ENCODE measurements at regions not wholly inside any gene's neighbourhood (a gene's known extent, or its start where the extent isn't known, plus 50 kb on each side); places are given as distances from the start of the nearest gene placed in this dataset.
"Not testable (repeated sequence)": the region's sequence is repeated elsewhere in the genome, so short reads cannot be mapped to it uniquely, and the experiment has no call there.

DNA sequence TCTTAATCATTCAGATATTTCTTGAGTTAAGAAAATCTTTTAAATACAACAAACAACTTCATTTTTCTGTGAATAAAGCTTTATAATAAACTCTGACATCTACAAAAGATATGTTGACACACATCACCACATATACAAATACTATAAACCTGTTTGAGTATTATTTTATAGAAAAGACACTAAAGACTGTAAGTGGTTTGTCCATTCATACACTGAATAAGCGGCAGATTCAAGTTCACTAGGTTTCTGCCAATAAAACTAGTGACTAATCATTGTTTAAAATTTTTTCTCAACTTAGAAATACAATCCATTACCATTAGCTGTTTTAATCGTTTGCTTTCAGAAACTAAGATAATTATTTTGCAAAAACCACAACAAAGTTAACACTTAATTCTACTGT, 1900.0 kb downstream of the C4orf33 start:
- no peaks in the 10 kb centered on the region for H3K27me3 ChIP-seq (ENCODE audit: low read depth, low read length)
- H3K4me3 ChIP-seq (ENCODE audit: low read depth in 1 of 2, low read length in 2 of 2) = no peak overlapping the region
- no peaks in the 10 kb centered on the region for H3K9me3 ChIP-seq (ENCODE audit: control insufficient read depth in 1 of 2, low read length in 2 of 2)
- H3K36me3 ChIP-seq (ENCODE audit: control insufficient read depth in 1 of 2, insufficient read depth in 2 of 2, low read length in 2 of 2) = no peaks in the 10 kb centered on the region
- no peaks in the 10 kb centered on the region for H3K4me1 ChIP-seq (ENCODE audit: control insufficient read depth in 1 of 2, insufficient read depth in 2 of 2, low read length in 2 of 2)
- H3K27ac ChIP-seq (ENCODE audit: low read length) = no peak overlapping the region

DNA sequence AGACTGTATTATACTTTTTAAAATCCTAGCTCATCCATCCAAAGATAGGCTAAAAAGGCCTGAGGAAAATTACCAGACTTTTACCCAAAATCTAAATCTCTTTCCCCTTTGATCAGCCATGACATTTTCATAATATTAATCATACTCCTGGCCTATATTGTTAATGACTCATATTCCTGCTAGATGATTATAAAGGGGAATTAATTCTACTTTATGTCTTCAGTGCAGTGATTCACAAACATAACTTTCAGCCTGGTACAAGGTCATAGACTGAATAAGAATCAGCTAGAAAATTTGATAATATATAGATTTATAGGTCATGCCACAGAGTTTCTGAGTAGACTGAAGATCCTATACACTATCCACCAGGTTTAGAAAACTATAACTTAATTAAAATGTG, 1905.4 kb downstream of the C4orf33 start:
- Histone ChIP-seq H3K27me3 (ENCODE audit: low read depth, low read length) (no peaks in the 10 kb centered on the region), H3K36me3 (ENCODE audit: control insufficient read depth in 1 of 2, insufficient read depth in 2 of 2, low read length in 2 of 2) (no peaks in the 10 kb centered on the region), H3K9me3 (ENCODE audit: control insufficient read depth in 1 of 2, low read length in 2 of 2) (no peaks in the 10 kb centered on the region), H3K27ac (ENCODE audit: low read length) (no peak overlapping the region), H3K4me3 (ENCODE audit: low read depth in 1 of 2, low read length in 2 of 2) (no peak overlapping the region), H3K4me1 (ENCODE audit: control insufficient read depth in 1 of 2, insufficient read depth in 2 of 2, low read length in 2 of 2) (no peaks in the 10 kb centered on the region)

GRCh38 chr4:131002132-131002531, 1906.2 kb downstream of the C4orf33 start:
- no peaks in the 10 kb centered on the region for H3K4me1 ChIP-seq (ENCODE audit: control insufficient read depth in 1 of 2, insufficient read depth in 2 of 2, low read length in 2 of 2)
- H3K27me3 ChIP-seq (ENCODE audit: low read depth, low read length) = no peaks in the 10 kb centered on the region
- no peaks in the 10 kb centered on the region for H3K36me3 ChIP-seq (ENCODE audit: control insufficient read depth in 1 of 2, insufficient read depth in 2 of 2, low read length in 2 of 2)
- H3K27ac ChIP-seq (ENCODE audit: low read length) = no peak overlapping the region
- H3K4me3 ChIP-seq (ENCODE audit: low read depth in 1 of 2, low read length in 2 of 2) = no peak overlapping the region
- no peaks in the 10 kb centered on the region for H3K9me3 ChIP-seq (ENCODE audit: control insufficient read depth in 1 of 2, low read length in 2 of 2)

DNA sequence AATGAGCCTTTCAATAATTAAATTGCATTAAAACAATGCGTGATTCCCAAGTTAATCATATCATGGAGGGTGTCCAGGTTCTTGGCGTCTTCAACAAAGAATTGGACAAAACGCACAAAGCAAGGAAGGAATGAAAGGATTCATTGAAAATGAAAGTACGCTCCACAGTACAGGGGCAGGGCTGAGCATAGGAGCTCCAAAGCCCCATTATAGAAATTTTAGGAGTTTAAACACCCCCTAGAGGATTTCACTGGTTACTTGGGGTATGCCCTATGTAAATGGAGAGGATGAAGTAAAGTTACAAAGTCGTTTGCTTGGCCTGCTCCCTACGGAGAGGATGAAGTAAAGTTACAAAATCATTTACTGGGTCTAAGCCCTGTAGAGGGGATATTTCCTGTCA, 1910.4 kb downstream of the C4orf33 start:
- no peak overlapping the region for H3K4me3 ChIP-seq (ENCODE audit: low read depth in 1 of 2, low read length in 2 of 2)
- no peaks in the 10 kb centered on the region for H3K9me3 ChIP-seq (ENCODE audit: control insufficient read depth in 1 of 2, low read length in 2 of 2)
- no peaks in the 10 kb centered on the region for H3K36me3 ChIP-seq (ENCODE audit: control insufficient read depth in 1 of 2, insufficient read depth in 2 of 2, low read length in 2 of 2)
- H3K4me1 ChIP-seq (ENCODE audit: control insufficient read depth in 1 of 2, insufficient read depth in 2 of 2, low read length in 2 of 2) = no peaks in the 10 kb centered on the region
- H3K27ac ChIP-seq (ENCODE audit: low read length) = no peak overlapping the region
- H3K27me3 ChIP-seq (ENCODE audit: low read depth, low read length) = no peaks in the 10 kb centered on the region

DNA sequence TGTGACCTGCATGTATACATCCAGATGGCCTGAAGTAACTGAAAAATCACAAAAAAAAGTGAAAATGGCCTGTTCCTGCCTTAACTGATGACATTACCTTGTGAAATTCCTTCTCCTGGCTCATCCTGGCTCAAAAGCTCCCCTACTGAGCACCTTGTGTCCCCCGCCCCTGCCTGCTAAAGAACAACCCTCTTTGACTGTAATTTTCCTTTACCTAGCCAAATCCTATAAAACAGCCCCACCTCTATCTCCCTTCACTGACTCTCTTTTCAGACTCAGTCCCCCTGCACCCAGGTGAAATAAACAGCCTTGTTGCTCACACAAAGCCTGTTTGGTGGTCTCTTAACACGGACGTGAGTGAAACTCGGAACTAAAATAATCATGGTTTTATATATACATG, 1916.0 kb downstream of the C4orf33 start:
- not testable (repeated sequence) for H3K27ac ChIP-seq (ENCODE audit: low read length); H3K4me1 ChIP-seq (ENCODE audit: control insufficient read depth in 1 of 2, insufficient read depth in 2 of 2, low read length in 2 of 2); H3K36me3 ChIP-seq (ENCODE audit: control insufficient read depth in 1 of 2, insufficient read depth in 2 of 2, low read length in 2 of 2); H3K9me3 ChIP-seq (ENCODE audit: control insufficient read depth in 1 of 2, low read length in 2 of 2); H3K27me3 ChIP-seq (ENCODE audit: low read depth, low read length); H3K4me3 ChIP-seq (ENCODE audit: low read depth in 1 of 2, low read length in 2 of 2)

GRCh38 chr4:131013226-131013625, 1917.3 kb downstream of the C4orf33 start:
- Histone ChIP-seq H3K27ac (ENCODE audit: low read length) (no peak overlapping the region), H3K4me1 (ENCODE audit: control insufficient read depth in 1 of 2, insufficient read depth in 2 of 2, low read length in 2 of 2) (no peaks in the 10 kb centered on the region), H3K4me3 (ENCODE audit: low read depth in 1 of 2, low read length in 2 of 2) (no peak overlapping the region), H3K36me3 (ENCODE audit: control insufficient read depth in 1 of 2, insufficient read depth in 2 of 2, low read length in 2 of 2) (no peaks in the 10 kb centered on the region), H3K9me3 (ENCODE audit: control insufficient read depth in 1 of 2, low read length in 2 of 2) (no peaks in the 10 kb centered on the region), H3K27me3 (ENCODE audit: low read depth, low read length) (no peaks in the 10 kb centered on the region)

GRCh38 chr4:131026771-131027170, 1930.8 kb downstream of the C4orf33 start:
- no peaks in the 10 kb centered on the region for H3K9me3 ChIP-seq (ENCODE audit: control insufficient read depth in 1 of 2, low read length in 2 of 2)
- H3K27ac ChIP-seq (ENCODE audit: low read length) = no peak overlapping the region

DNA sequence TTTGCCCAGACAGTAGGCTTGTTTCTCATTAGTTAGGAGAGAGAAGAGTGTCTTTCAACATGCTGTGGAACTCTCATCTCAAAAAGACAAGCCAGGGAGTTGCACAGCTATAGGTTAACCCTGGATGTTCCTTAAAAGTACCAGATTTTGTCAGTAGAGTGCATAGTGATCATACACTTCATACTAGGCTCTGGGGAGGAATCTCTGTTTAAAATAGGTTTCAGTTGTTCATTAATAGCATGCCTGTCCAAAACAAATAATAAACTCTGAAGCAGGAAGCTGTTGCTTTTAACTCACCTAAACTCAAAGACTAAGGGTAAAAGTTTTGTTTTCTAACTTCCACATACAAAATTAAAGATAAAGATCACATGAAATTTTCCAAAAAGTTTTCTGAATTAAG, 1948.4 kb downstream of the C4orf33 start:
- Histone ChIP-seq H3K4me3 (ENCODE audit: low read depth in 1 of 2, low read length in 2 of 2) (no peak overlapping the region), H3K4me1 (ENCODE audit: control insufficient read depth in 1 of 2, insufficient read depth in 2 of 2, low read length in 2 of 2) (no peaks in the 10 kb centered on the region), H3K27ac (ENCODE audit: low read length) (no peak overlapping the region), H3K27me3 (ENCODE audit: low read depth, low read length) (no peaks in the 10 kb centered on the region), H3K9me3 (ENCODE audit: control insufficient read depth in 1 of 2, low read length in 2 of 2) (no peaks in the 10 kb centered on the region), H3K36me3 (ENCODE audit: control insufficient read depth in 1 of 2, insufficient read depth in 2 of 2, low read length in 2 of 2) (no peaks in the 10 kb centered on the region)

More at GRCh38 chr4:131026771-131027170, 1930.8 kb downstream of the C4orf33 start:
- no peaks in the 10 kb centered on the region for H3K27me3 ChIP-seq (ENCODE audit: low read depth, low read length)
- H3K36me3 ChIP-seq (ENCODE audit: control insufficient read depth in 1 of 2, insufficient read depth in 2 of 2, low read length in 2 of 2) = no peaks in the 10 kb centered on the region
- no peak overlapping the region for H3K4me3 ChIP-seq (ENCODE audit: low read depth in 1 of 2, low read length in 2 of 2)
- no peaks in the 10 kb centered on the region for H3K4me1 ChIP-seq (ENCODE audit: control insufficient read depth in 1 of 2, insufficient read depth in 2 of 2, low read length in 2 of 2)

GRCh38 chr4:131046821-131047220, 1950.9 kb downstream of the C4orf33 start:
- Histone ChIP-seq H3K4me1 (ENCODE audit: control insufficient read depth in 1 of 2, insufficient read depth in 2 of 2, low read length in 2 of 2) (no peaks in the 10 kb centered on the region), H3K27me3 (ENCODE audit: low read depth, low read length) (no peaks in the 10 kb centered on the region), H3K4me3 (ENCODE audit: low read depth in 1 of 2, low read length in 2 of 2) (no peak overlapping the region), H3K9me3 (ENCODE audit: control insufficient read depth in 1 of 2, low read length in 2 of 2) (no peaks in the 10 kb centered on the region), H3K27ac (ENCODE audit: low read length) (no peak overlapping the region), H3K36me3 (ENCODE audit: control insufficient read depth in 1 of 2, insufficient read depth in 2 of 2, low read length in 2 of 2) (no peaks in the 10 kb centered on the region)

DNA sequence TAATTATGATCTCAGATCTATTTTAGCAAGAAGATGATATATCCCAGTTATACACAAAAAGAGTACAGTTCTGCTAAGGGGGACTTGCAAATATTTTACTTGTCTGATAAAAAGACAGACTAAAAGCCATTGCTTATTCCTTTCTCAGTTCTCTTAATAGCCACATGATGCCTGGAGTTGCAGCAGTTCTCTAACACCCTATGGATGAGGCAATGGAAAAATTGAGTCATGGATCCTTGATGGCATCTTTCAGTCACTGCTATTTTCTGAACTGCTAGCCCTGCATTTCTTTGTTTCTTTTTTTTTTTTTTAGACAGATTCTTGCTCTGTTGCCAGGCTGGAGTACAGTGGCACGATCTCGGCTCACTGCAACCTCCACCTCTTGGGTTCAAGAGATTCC, 1956.7 kb downstream of the C4orf33 start:
- Histone ChIP-seq H3K27ac (ENCODE audit: low read length) (no peak overlapping the region), H3K4me3 (ENCODE audit: low read depth in 1 of 2, low read length in 2 of 2) (no peak overlapping the region), H3K27me3 (ENCODE audit: low read depth, low read length) (no peaks in the 10 kb centered on the region), H3K36me3 (ENCODE audit: control insufficient read depth in 1 of 2, insufficient read depth in 2 of 2, low read length in 2 of 2) (no peaks in the 10 kb centered on the region), H3K9me3 (ENCODE audit: control insufficient read depth in 1 of 2, low read length in 2 of 2) (peaks cover 0 to 4% of the 10 kb centered on the region in 2 donors), H3K4me1 (ENCODE audit: control insufficient read depth in 1 of 2, insufficient read depth in 2 of 2, low read length in 2 of 2) (no peaks in the 10 kb centered on the region)

- H3K4me3 ChIP-seq (ENCODE audit: low read depth in 1 of 2, low read length in 2 of 2) = no peak overlapping the region
- H3K4me1 ChIP-seq (ENCODE audit: control insufficient read depth in 1 of 2, insufficient read depth in 2 of 2, low read length in 2 of 2) = no peaks in the 10 kb centered on the region
- H3K27ac ChIP-seq (ENCODE audit: low read length) = no peak overlapping the region
- H3K36me3 ChIP-seq (ENCODE audit: control insufficient read depth in 1 of 2, insufficient read depth in 2 of 2, low read length in 2 of 2) = no peaks in the 10 kb centered on the region
- no peaks in the 10 kb centered on the region for H3K27me3 ChIP-seq (ENCODE audit: low read depth, low read length)
- peaks cover 0 to 4% of the 10 kb centered on the region in 2 donors for H3K9me3 ChIP-seq (ENCODE audit: control insufficient read depth in 1 of 2, low read length in 2 of 2)
Measured at GRCh38 chr4:131054489-131055019, 1958.6 kb downstream of the C4orf33 start.

- Histone ChIP-seq H3K4me1 (ENCODE audit: control insufficient read depth in 1 of 2, insufficient read depth in 2 of 2, low read length in 2 of 2) (no peaks in the 10 kb centered on the region), H3K27me3 (ENCODE audit: low read depth, low read length) (no peaks in the 10 kb centered on the region), H3K4me3 (ENCODE audit: low read depth in 1 of 2, low read length in 2 of 2) (no peak overlapping the region), H3K27ac (ENCODE audit: low read length) (no peak overlapping the region), H3K9me3 (ENCODE audit: control insufficient read depth in 1 of 2, low read length in 2 of 2) (peaks cover 3 to 7% of the 10 kb centered on the region in 2 donors), H3K36me3 (ENCODE audit: control insufficient read depth in 1 of 2, insufficient read depth in 2 of 2, low read length in 2 of 2) (no peaks in the 10 kb centered on the region)
Measured at GRCh38 chr4:131061734-131062133, 1965.8 kb downstream of the C4orf33 start.
